K562 (cell line): ENCODE measurements at regions not wholly inside any gene's neighbourhood (a gene's known extent, or its start where the extent isn't known, plus 50 kb on each side); places are given as distances from the start of the nearest gene placed in this dataset.

Source experiments
- ATAC-seq: fragments of 200-7000 bp; cut with Tn5 transposase; 3 replicates; pipeline ENCODE4 v1.9.1; 2020; ENCODE audit warnings: moderate library complexity
- BruUV-seq: library from RNA; stranded (reverse); fragments of 400-500 nt; replicated peaks from 2 replicates; lab custom pipeline; 2021; lab: Mats Ljungman, UMichigan
- CTCF ChIA-PET: fragments of 300-600 bp; formaldehyde crosslinking; extraction: SDS; loops from one replicate; lab custom pipeline; 2021; ENCODE audit warnings: low intra/inter-chr PET ratio; lab: Yijun Ruan, JAX
- POLR2A ChIA-PET: fragments of 300-600, 350-650 bp; sonication (Branson Sonifier 250); formaldehyde crosslinking; extraction: SDS; loops from one replicate; lab custom pipeline; 2021; ENCODE audit warnings: antibody characterized with exemption, inconsistent platforms; lab: Yijun Ruan, JAX
- DNase-seq, 4 experiments: peaks; one replicate each; pipeline versions ENCODE4 v3.0.0 to v3.0.0-alpha.2; 2011 to 2018; ENCODE audit warnings: low spot score in 3 of 4, mixed read lengths in 3 of 4; ENCODE audit errors: extremely low read depth in 1 of 4
- FAIRE-seq: peaks from 2 replicates; lab custom pipeline; 2011; peaks lifted over from hg19 to GRCh38; lab: Jason Lieb, UNC
- H2AFZ ChIP-seq: 2 replicates; pipeline ENCODE4 v1.6.0; 2011; ENCODE audit warnings: low read depth, low read length, control low read depth, inconsistent platforms
- H3K27ac ChIP-seq: fragments of 200-600 bp; 3 replicates; pipeline ENCODE4 v1.8.0; 2011; ENCODE audit warnings: low read depth, mild to moderate bottlenecking, control low read depth, inconsistent platforms, low read length, moderate library complexity, mixed read lengths; ENCODE audit errors: extremely low read depth
- H3K27me3 ChIP-seq, 2 experiments: fragments of 300-600 bp in 1 of 2; 2 replicates in 1 of 2; 3 replicates in 1 of 2; pipeline versions ENCODE4 v1.6.0 to v1.8.0; 2011; ENCODE audit warnings: inconsistent platforms in 2 of 2, low read length in 2 of 2, mild to moderate bottlenecking in 1 of 2, mixed read lengths in 1 of 2, moderate library complexity in 1 of 2; ENCODE audit not compliant: control insufficient read depth in 2 of 2, insufficient read depth in 2 of 2
- H3K36me3 ChIP-seq: fragments of 300-600 bp; 3 replicates; pipeline ENCODE4 v1.8.0; 2011; ENCODE audit warnings: mild to moderate bottlenecking, low read length, inconsistent platforms; ENCODE audit not compliant: control insufficient read depth, insufficient read depth
- H3K4me1 ChIP-seq, 2 experiments: fragments of 200-600 bp in 1 of 2; replicated peaks in 1 of 2; 2 replicates in 1 of 2; 3 replicates in 1 of 2; pipeline versions ENCODE4 v1.5.1 to v1.8.0; 2011; ENCODE audit warnings: inconsistent platforms in 2 of 2, low read length in 2 of 2, mild to moderate bottlenecking in 1 of 2, mixed read lengths in 1 of 2, moderate library complexity in 1 of 2; ENCODE audit not compliant: control insufficient read depth in 2 of 2, insufficient read depth in 2 of 2
- H3K4me2 ChIP-seq: 2 replicates; pipeline ENCODE4 v1.6.1; 2011; ENCODE audit warnings: low read length, control low read depth, inconsistent platforms, mixed read lengths; ENCODE audit not compliant: insufficient read depth
- H3K4me3 ChIP-seq: fragments of 200-600 bp; sonication (generic), shearing (Covaris generic); 2 replicates; pipeline ENCODE4 v1.5.1; 2016; ENCODE audit warnings: control low read depth, inconsistent platforms
- H3K79me2 ChIP-seq: fragments of 200-600 bp; 3 replicates; pipeline ENCODE4 v1.8.0; 2011; ENCODE audit warnings: low read length, inconsistent platforms; ENCODE audit not compliant: control insufficient read depth, insufficient read depth
- H3K9ac ChIP-seq, 2 experiments: 2 replicates each; pipeline versions ENCODE4 v1.6.0 to v1.6.1; 2011; ENCODE audit warnings: low read depth in 2 of 2, low read length in 2 of 2, control low read depth in 1 of 2, inconsistent platforms in 1 of 2, mild to moderate bottlenecking in 1 of 2, mixed read lengths in 1 of 2; ENCODE audit not compliant: insufficient read depth in 1 of 2
- H3K9me1 ChIP-seq: one replicate; pipeline ENCODE4 v1.6.0; 2011; ENCODE audit warnings: inconsistent platforms, mild to moderate bottlenecking, low read length, moderate library complexity; ENCODE audit not compliant: control insufficient read depth, insufficient read depth
- H3K9me3 ChIP-seq: replicated peaks from 2 replicates; pipeline ENCODE4 v1.5.1; 2011; ENCODE audit warnings: low read depth, low read length, inconsistent platforms; ENCODE audit not compliant: control insufficient read depth, insufficient read depth
- H4K20me1 ChIP-seq: replicated peaks from 2 replicates; pipeline ENCODE4 v1.6.1; 2011; ENCODE audit warnings: low read length, inconsistent platforms, mixed read lengths; ENCODE audit not compliant: control insufficient read depth, insufficient read depth
- CXXC5 ChIP-seq: fragments of 250-450 bp; sonication (Bioruptor Pico); IDR thresholded peaks from 2 replicates; pipeline ENCODE4 v1.8.0; 2022; ENCODE audit warnings: inconsistent platforms, mild to moderate bottlenecking, moderate library complexity
- DMBX1 ChIP-seq: fragments of 250-450 bp; sonication (Bioruptor Pico); IDR thresholded peaks from 2 replicates; pipeline ENCODE4 v1.8.0; 2022; ENCODE audit warnings: inconsistent platforms, mild to moderate bottlenecking, moderate library complexity, borderline replicate concordance
- ELF4 ChIP-seq: fragments of 450-650 bp; formaldehyde crosslinking; IDR thresholded peaks from 2 replicates; pipeline ENCODE4 v1.4.0; 2022; ENCODE audit warnings: missing genetic modification characterization
- GTF2A2 ChIP-seq: IDR thresholded peaks from 2 replicates; pipeline ENCODE4 v1.6.1; 2016; ENCODE audit warnings: mild to moderate bottlenecking, missing genetic modification characterization, missing compliant biosample characterization
- MAFK ChIP-seq: IDR thresholded peaks from 2 replicates; pipeline ENCODE4 v1.6.1; 2011; ENCODE audit warnings: low read length, improper control_type of control experiment
- NONO ChIP-seq, 2 experiments: fragments of 200-400 bp in 1 of 2; fragments of 450-650 bp in 1 of 2; formaldehyde crosslinking in 1 of 2; IDR thresholded peaks; 2 replicates each; pipeline ENCODE4 v1.6.1; 2017; ENCODE audit warnings: low read depth in 2 of 2, mild to moderate bottlenecking in 2 of 2, moderate library complexity in 2 of 2, low read length in 1 of 2
- POLR2AphosphoS5 ChIP-seq: IDR thresholded peaks from 2 replicates; pipeline ENCODE4 v1.6.1; 2011; ENCODE audit warnings: mild to moderate bottlenecking, low read depth, low read length, moderate library complexity; ENCODE audit not compliant: control insufficient read depth, insufficient read depth
- SLC30A9 ChIP-seq: fragments of 250-450 bp; sonication (Bioruptor Pico); IDR thresholded peaks from 2 replicates; pipeline ENCODE4 v1.8.0; 2022; ENCODE audit warnings: mild to moderate bottlenecking, moderate library complexity
- THAP7 ChIP-seq: fragments of 250-450 bp; sonication (Bioruptor Pico); IDR thresholded peaks from 2 replicates; pipeline ENCODE4 v1.5.0; 2021
- ZNF707 ChIP-seq: fragments of 250-450 bp; sonication (Bioruptor Pico); conservative IDR thresholded peaks from 2 replicates; pipeline ENCODE4 v1.8.0; 2022; ENCODE audit warnings: inconsistent platforms, mild to moderate bottlenecking, moderate library complexity
- WGBS: fragments of 100-300 bp; shearing (Covaris generic); methylation state at CpG from one replicate; pipeline ENCODE4 v1.1.6; 2016; ENCODE audit warnings: low coverage, mixed read lengths; ENCODE audit not compliant: insufficient coverage; ENCODE audit errors: missing lambda C conversion rate; 5-methylcytosine and 5-hydroxymethylcytosine counted together
- in situ Hi-C: fragments of 300-500 bp; cut with MboI; formaldehyde crosslinking; loops from 4 replicates; pipeline ENCODE4 v1.15.0; 2018; ENCODE audit warnings: inconsistent platforms, mixed read lengths
- intact Hi-C: fragments of 100-400 bp; cut with micrococcal nuclease; formaldehyde crosslinking; loops from 2 replicates; pipeline ENCODE4 v1.14.2; 2022
- TF ChIP-seq, protein P1 (sequence below): fragments of 450-650 bp; IDR thresholded peaks from 2 replicates; pipeline ENCODE4 v1.6.1; 2016
- TF ChIP-seq, protein P2 (sequence below): IDR thresholded peaks from 2 replicates; pipeline ENCODE4 v1.6.1; 2012; ENCODE audit warnings: low read depth, low read length, improper control_type of control experiment, borderline replicate concordance
- TF ChIP-seq, protein P3 (sequence below): fragments of 450-650 bp; IDR thresholded peaks from 2 replicates; pipeline ENCODE4 v1.6.1; 2016; ENCODE audit warnings: borderline replicate concordance

DNA sequence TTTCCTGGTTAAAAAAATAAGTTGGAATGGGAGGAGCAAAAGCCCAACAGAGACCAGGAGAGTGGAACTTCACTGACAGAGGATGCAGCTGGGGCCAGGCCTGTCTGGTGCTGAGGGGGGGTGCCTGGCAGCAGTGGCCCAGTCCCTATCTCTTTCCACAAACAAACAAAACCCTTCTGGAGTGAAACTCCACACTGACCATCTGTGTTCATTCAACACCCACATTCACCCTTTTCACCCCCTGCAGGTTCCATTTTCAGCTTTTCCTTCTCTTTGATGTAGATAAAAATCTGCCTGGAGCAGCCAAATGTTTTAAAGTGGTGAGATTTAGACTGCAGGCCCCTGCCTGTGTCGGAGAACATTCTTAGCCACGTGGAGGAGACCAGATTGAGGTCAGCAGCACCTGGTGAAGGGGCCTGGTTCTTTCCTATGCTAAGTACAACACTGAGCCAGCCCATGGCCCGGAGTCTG is 161.4 kb upstream of the CDH11 start (continued):
- TF ChIP-seq NONO (IDR thresholded peaks at IDR 0.05; ENCODE audit: low read depth in 2 of 2, low read length in 1 of 2) (no peak), GTF2A2 (tag) (no peak), ZNF707 (CRISPR knock-in tag) (no peak), ELF4 (CRISPR knock-in tag) (no peak)
- TF ChIP-seq, protein P1, sequence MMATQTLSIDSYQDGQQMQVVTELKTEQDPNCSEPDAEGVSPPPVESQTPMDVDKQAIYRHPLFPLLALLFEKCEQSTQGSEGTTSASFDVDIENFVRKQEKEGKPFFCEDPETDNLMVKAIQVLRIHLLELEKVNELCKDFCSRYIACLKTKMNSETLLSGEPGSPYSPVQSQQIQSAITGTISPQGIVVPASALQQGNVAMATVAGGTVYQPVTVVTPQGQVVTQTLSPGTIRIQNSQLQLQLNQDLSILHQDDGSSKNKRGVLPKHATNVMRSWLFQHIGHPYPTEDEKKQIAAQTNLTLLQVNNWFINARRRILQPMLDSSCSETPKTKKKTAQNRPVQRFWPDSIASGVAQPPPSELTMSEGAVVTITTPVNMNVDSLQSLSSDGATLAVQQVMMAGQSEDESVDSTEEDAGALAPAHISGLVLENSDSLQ, result no peak

- Histone ChIP-seq H2AFZ (no peak overlapping the region), H3K9me3 (no peaks in the 10 kb centered on the region), H3K4me1 (no peaks in the 10 kb centered on the region), H3K36me3 (no peaks in the 10 kb centered on the region), H3K9me1 (no peaks in the 10 kb centered on the region), H3K27ac (no peak overlapping the region), H3K9ac (no peak overlapping the region), H4K20me1 (no peaks in the 10 kb centered on the region), H3K79me2 (no peaks in the 10 kb centered on the region), H3K4me3 (no peak overlapping the region), H3K4me2 (no peak overlapping the region), H3K27me3 (no peaks in the 10 kb centered on the region)
- ATAC-seq, result no peak
- DNase-seq, result no peak
- no peak for FAIRE-seq
- 0% methylated on average over 2 of the region's 2 CpGs for WGBS
- CTCF ChIA-PET, result no interaction called here
- in situ Hi-C loops, result no loop called here
- intact Hi-C loops, result no loop called here
- BruUV-seq, result no TSS peak
- POLR2A ChIA-PET, result no interaction called here
- no peak for TF ChIP-seq POLR2AphosphoS5
- TF ChIP-seq, protein P2, sequence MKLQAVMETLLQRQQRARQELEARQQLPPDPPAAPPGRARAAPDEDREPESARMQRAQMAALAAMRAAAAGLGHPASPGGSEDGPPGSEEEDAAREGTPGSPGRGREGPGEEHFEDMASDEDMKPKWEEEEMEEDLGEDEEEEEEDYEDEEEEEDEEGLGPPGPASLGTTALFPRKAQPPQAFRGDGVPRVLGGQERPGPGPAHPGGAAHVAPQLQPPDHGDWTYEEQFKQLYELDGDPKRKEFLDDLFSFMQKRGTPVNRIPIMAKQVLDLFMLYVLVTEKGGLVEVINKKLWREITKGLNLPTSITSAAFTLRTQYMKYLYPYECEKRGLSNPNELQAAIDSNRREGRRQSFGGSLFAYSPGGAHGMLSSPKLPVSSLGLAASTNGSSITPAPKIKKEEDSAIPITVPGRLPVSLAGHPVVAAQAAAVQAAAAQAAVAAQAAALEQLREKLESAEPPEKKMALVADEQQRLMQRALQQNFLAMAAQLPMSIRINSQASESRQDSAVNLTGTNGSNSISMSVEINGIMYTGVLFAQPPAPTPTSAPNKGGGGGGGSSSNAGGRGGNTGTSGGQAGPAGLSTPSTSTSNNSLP, result no peak
- TF ChIP-seq SLC30A9, result no peak
- TF ChIP-seq DMBX1, result no peak
- TF ChIP-seq THAP7, result no peak
- TF ChIP-seq MAFK, result no peak
- no peak for TF ChIP-seq CXXC5 (CRISPR knock-in tag)
- TF ChIP-seq, protein P3, sequence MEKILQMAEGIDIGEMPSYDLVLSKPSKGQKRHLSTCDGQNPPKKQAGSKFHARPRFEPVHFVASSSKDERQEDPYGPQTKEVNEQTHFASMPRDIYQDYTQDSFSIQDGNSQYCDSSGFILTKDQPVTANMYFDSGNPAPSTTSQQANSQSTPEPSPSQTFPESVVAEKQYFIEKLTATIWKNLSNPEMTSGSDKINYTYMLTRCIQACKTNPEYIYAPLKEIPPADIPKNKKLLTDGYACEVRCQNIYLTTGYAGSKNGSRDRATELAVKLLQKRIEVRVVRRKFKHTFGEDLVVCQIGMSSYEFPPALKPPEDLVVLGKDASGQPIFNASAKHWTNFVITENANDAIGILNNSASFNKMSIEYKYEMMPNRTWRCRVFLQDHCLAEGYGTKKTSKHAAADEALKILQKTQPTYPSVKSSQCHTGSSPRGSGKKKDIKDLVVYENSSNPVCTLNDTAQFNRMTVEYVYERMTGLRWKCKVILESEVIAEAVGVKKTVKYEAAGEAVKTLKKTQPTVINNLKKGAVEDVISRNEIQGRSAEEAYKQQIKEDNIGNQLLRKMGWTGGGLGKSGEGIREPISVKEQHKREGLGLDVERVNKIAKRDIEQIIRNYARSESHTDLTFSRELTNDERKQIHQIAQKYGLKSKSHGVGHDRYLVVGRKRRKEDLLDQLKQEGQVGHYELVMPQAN, result no peak
These were observed 159.7 kb upstream of the CDH11 start for GRCh38 chr16:65281586-65281985.
